GM23338 (cell line): ENCODE measurements at regions not wholly inside any gene's neighbourhood (a gene's known extent, or its start where the extent isn't known, plus 50 kb on each side); places are given as distances from the start of the nearest gene placed in this dataset.
"Not testable (repeated sequence)": the region's sequence is repeated elsewhere in the genome, so short reads cannot be mapped to it uniquely, and the experiment has no call there.

Experiments used
- ATAC-seq: fragments of 200-7000 bp; cut with Tn5 transposase; 3 replicates; pipeline ENCODE4 v1.9.1; 2020
- DNase-seq: peaks from one replicate; pipeline ENCODE4 v3.0.0-alpha.2; 2015; ENCODE audit warnings: low spot score
- H2AFZ ChIP-seq: fragments of 200-600 bp; sonication (generic); 2 replicates; pipeline ENCODE4 v1.8.0; 2016; ENCODE audit warnings: antibody characterized with exemption, mild to moderate bottlenecking, moderate library complexity
- H3F3A ChIP-seq: fragments of 200-600 bp; sonication (generic); replicated peaks from 2 replicates; pipeline ENCODE4 v1.8.0; 2017; ENCODE audit warnings: antibody characterized with exemption, mixed run types, low read depth
- H3K27ac ChIP-seq: fragments of 200-600 bp; sonication (generic); 2 replicates; pipeline ENCODE4 v1.6.1; 2016; ENCODE audit warnings: low read depth
- H3K27me3 ChIP-seq: fragments of 200-600 bp; sonication (generic); 2 replicates; pipeline ENCODE4 v1.8.0; 2016; ENCODE audit warnings: mild to moderate bottlenecking, mixed run types, moderate library complexity; ENCODE audit not compliant: insufficient read depth
- H3K36me3 ChIP-seq: fragments of 200-600 bp; sonication (generic); 2 replicates; pipeline ENCODE4 v1.8.0; 2016; ENCODE audit warnings: mild to moderate bottlenecking; ENCODE audit not compliant: insufficient read depth
- H3K4me1 ChIP-seq: fragments of 200-600 bp; sonication (generic); 2 replicates; pipeline ENCODE4 v1.8.0; 2016; ENCODE audit warnings: mild to moderate bottlenecking, moderate library complexity; ENCODE audit not compliant: insufficient read depth
- H3K4me2 ChIP-seq: fragments of 200-600 bp; sonication (generic); 2 replicates; pipeline ENCODE4 v1.7.1; 2017; ENCODE audit warnings: mixed run types
- H3K4me3 ChIP-seq: fragments of 200-600 bp; sonication (generic); 2 replicates; pipeline ENCODE4 v1.6.1; 2016; ENCODE audit warnings: mixed run types
- H3K79me2 ChIP-seq: fragments of 200-600 bp; sonication (generic); replicated peaks from 2 replicates; pipeline ENCODE4 v1.8.0; 2017; ENCODE audit warnings: mild to moderate bottlenecking; ENCODE audit not compliant: insufficient read depth
- H3K9me2 ChIP-seq: fragments of 200-600 bp; sonication (generic); 2 replicates; pipeline ENCODE4 v1.8.0; 2017; ENCODE audit not compliant: insufficient read depth
- H4K20me1 ChIP-seq: fragments of 200-600 bp; sonication (generic); replicated peaks from 2 replicates; pipeline ENCODE4 v1.8.0; 2017; ENCODE audit warnings: mild to moderate bottlenecking; ENCODE audit not compliant: insufficient read depth
- H3K27ac Mint-ChIP-seq: 2 replicates; pipeline ENCODE4 v1.8.0; 2020; ENCODE audit warnings: inconsistent platforms, mild to moderate bottlenecking, moderate library complexity, mixed read lengths
- H3K27me3 Mint-ChIP-seq: 3 replicates; pipeline ENCODE4 v1.8.0; 2022; ENCODE audit warnings: low read depth, mild to moderate bottlenecking, moderate library complexity, mixed read lengths, inconsistent platforms; ENCODE audit not compliant: insufficient read depth, poor library complexity
- H3K36me3 Mint-ChIP-seq: 3 replicates; pipeline ENCODE4 v1.8.0; 2021; ENCODE audit warnings: low read depth, mild to moderate bottlenecking, inconsistent platforms, moderate library complexity, mixed read lengths
- H3K4me1 Mint-ChIP-seq: 3 replicates; pipeline ENCODE4 v1.8.0; 2020; ENCODE audit warnings: mild to moderate bottlenecking, inconsistent platforms, mixed read lengths
- H3K4me3 Mint-ChIP-seq: 3 replicates; pipeline ENCODE4 v1.8.0; 2021; ENCODE audit warnings: moderate library complexity, mild to moderate bottlenecking, inconsistent platforms, mixed read lengths
- H3K9me3 Mint-ChIP-seq: 3 replicates; pipeline ENCODE4 v1.8.0; 2020; ENCODE audit warnings: moderate library complexity, mild to moderate bottlenecking, inconsistent platforms, mixed read lengths
- EZH2phosphoT487 ChIP-seq: fragments of 200-600 bp; sonication (generic); IDR thresholded peaks from one replicate; pipeline ENCODE4 v1.8.1; 2018; ENCODE audit warnings: antibody characterized with exemption; ENCODE audit not compliant: unreplicated experiment
- STAT1 ChIP-seq: IDR thresholded peaks from one replicate; pipeline ENCODE4 v1.6.1; 2016; ENCODE audit warnings: antibody characterized with exemption; ENCODE audit not compliant: unreplicated experiment
- ZNF114 ChIP-seq: fragments of 250-450 bp; sonication (Bioruptor Pico); IDR thresholded peaks from 2 replicates; pipeline ENCODE4 v1.5.0; 2020; ENCODE audit warnings: mild to moderate bottlenecking, moderate library complexity
- ZNF462 ChIP-seq: fragments of 250-450 bp; sonication (Bioruptor Pico); IDR thresholded peaks from 2 replicates; pipeline ENCODE4 v1.5.0; 2020; ENCODE audit warnings: mild to moderate bottlenecking, moderate library complexity
- TF ChIP-seq, protein P1 (sequence below): IDR thresholded peaks from one replicate; pipeline ENCODE4 v1.6.1; 2018; ENCODE audit warnings: antibody characterized with exemption; ENCODE audit not compliant: unreplicated experiment

DNA sequence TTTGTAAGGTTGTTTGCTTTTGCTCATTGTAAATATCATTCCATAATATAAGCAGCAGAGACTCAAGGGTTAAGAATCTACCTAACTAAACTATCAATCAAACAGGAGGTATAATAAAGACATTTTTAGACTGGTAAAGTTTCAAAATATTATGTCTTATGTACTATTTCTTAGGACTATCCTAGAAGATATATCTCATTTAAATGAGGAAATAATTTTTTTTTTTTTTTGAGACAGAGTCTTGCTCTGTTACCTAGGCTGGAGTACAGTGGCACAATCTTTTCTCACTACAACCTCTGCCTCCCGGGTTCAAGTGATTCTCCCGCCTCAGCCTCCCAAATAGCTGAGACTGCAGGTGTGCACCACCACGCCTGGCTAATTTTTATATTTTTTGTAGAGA, 80.9 kb upstream of the PARD3 start (continued):
- TF ChIP-seq, protein P1, sequence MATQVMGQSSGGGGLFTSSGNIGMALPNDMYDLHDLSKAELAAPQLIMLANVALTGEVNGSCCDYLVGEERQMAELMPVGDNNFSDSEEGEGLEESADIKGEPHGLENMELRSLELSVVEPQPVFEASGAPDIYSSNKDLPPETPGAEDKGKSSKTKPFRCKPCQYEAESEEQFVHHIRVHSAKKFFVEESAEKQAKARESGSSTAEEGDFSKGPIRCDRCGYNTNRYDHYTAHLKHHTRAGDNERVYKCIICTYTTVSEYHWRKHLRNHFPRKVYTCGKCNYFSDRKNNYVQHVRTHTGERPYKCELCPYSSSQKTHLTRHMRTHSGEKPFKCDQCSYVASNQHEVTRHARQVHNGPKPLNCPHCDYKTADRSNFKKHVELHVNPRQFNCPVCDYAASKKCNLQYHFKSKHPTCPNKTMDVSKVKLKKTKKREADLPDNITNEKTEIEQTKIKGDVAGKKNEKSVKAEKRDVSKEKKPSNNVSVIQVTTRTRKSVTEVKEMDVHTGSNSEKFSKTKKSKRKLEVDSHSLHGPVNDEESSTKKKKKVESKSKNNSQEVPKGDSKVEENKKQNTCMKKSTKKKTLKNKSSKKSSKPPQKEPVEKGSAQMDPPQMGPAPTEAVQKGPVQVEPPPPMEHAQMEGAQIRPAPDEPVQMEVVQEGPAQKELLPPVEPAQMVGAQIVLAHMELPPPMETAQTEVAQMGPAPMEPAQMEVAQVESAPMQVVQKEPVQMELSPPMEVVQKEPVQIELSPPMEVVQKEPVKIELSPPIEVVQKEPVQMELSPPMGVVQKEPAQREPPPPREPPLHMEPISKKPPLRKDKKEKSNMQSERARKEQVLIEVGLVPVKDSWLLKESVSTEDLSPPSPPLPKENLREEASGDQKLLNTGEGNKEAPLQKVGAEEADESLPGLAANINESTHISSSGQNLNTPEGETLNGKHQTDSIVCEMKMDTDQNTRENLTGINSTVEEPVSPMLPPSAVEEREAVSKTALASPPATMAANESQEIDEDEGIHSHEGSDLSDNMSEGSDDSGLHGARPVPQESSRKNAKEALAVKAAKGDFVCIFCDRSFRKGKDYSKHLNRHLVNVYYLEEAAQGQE: no peak
- TF ChIP-seq EZH2phosphoT487 (no peak), STAT1 (no peak)

- H3K27ac Mint-ChIP-seq, H3K4me2 ChIP-seq, ATAC-seq, H3K9me3 Mint-ChIP-seq, H3K79me2 ChIP-seq, H3K27ac ChIP-seq, H3K4me3 ChIP-seq, H3K36me3 ChIP-seq, H3K4me1 ChIP-seq, H3K27me3 Mint-ChIP-seq, H3K4me3 Mint-ChIP-seq, H3K4me1 Mint-ChIP-seq, H4K20me1 ChIP-seq, H3K36me3 Mint-ChIP-seq, H3K9me2 ChIP-seq, H2AFZ ChIP-seq, H3F3A ChIP-seq, DNase-seq, H3K27me3 ChIP-seq: not testable (repeated sequence)
These were observed 80.0 kb upstream of the PARD3 start for GRCh38 chr10:34895046-34895445.

DNA sequence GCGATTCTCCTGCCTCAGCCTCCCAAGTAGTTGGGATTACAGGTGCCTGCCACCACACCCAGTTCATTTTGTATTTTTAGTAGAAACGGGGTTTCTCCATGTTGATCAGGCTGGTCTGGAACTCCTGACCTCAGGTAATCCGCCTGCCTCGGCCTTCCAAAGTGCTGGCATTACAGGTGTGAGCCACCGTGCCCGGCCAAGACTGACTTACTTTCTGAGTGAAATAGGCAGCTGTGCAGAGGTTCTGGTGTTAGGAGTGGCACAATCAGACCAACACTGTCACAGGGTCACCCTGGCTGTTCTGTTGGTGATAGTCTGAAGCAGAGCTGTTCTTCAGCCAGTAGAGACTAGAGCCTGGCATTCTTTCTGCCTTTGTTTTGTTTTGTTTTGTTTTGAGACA, 77.4 kb upstream of the PARD3 start:
- H3K36me3 ChIP-seq, H3F3A ChIP-seq, H4K20me1 ChIP-seq, H3K4me3 ChIP-seq, H3K27me3 ChIP-seq, H3K9me2 ChIP-seq, ATAC-seq, H3K27me3 Mint-ChIP-seq, H3K79me2 ChIP-seq, H2AFZ ChIP-seq, H3K27ac Mint-ChIP-seq, H3K9me3 Mint-ChIP-seq, H3K4me2 ChIP-seq, DNase-seq, H3K27ac ChIP-seq, H3K4me1 ChIP-seq, H3K4me3 Mint-ChIP-seq, H3K4me1 Mint-ChIP-seq, H3K36me3 Mint-ChIP-seq: not testable (repeated sequence)

DNA sequence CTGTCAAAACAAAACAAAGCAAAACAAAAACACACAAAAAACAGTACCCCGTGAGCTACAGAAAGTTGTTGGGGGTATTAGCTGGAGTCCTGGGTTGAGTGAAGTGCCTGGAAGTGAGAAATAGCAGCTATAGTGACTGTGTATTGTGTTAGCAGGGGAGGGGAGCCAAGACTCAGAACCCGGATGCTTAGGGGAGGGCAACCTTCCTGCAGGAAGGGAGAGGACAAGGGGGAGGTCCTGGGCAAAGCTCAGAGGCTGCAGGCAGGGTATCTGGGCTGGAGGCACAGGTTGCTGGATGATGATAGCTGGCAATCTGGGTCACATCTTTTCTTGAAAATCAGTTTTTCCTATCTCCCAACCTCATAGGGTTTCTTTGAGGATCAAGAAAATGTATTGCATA, 75.8 kb upstream of the PARD3 start:
- H3K36me3 Mint-ChIP-seq: no peaks in the 10 kb centered on the region
- no peak for TF ChIP-seq ZNF462 (CRISPR knock-in tag)
- no peak for TF ChIP-seq ZNF114 (CRISPR knock-in tag)
- no peak for TF ChIP-seq STAT1
- TF ChIP-seq EZH2phosphoT487: no peak

More for the DNA sequence above, 75.8 kb upstream of the PARD3 start:
- ATAC-seq (peak; percentile 45; the same call in 2 of the 3 replicates), DNase-seq (no peak)
- Histone ChIP-seq H3K27ac (no peak overlapping the region), H3K4me1 (no peaks in the 10 kb centered on the region; the same call in 1 of the 2 replicates), H3K27me3 (no peaks in the 10 kb centered on the region), H3K4me2 (no peak overlapping the region), H3F3A (no peaks in the 10 kb centered on the region), H3K36me3 (no peaks in the 10 kb centered on the region), H4K20me1 (no peaks in the 10 kb centered on the region), H2AFZ (peak overlapping the region; percentile 96), H3K9me2 (no peaks in the 10 kb centered on the region), H3K4me3 (no peak overlapping the region), H3K79me2 (no peaks in the 10 kb centered on the region)
- H3K27me3 Mint-ChIP-seq: no peaks in the 10 kb centered on the region
- no peaks in the 10 kb centered on the region for H3K9me3 Mint-ChIP-seq
- no peak overlapping the region for H3K4me3 Mint-ChIP-seq
- no peak overlapping the region for H3K27ac Mint-ChIP-seq
- peaks cover 7% of the 10 kb centered on the region; the same call in 1 of the 3 replicates for H3K4me1 Mint-ChIP-seq
